IPS-18c (cell line): ENCODE measurements at regions not wholly inside any gene's neighbourhood (a gene's known extent, or its start where the extent isn't known, plus 50 kb on each side); places are given as distances from the start of the nearest gene placed in this dataset.

Experiments
- H3K4me3 ChIP-seq: 2 replicates; pipeline ENCODE4 v1.7.0; 2013; ENCODE audit warnings: low read depth, mild to moderate bottlenecking, low read length, moderate library complexity; ENCODE audit not compliant: insufficient read depth
- H3K9me3 ChIP-seq: one replicate; pipeline ENCODE4 v1.6.1; 2013; ENCODE audit warnings: mild to moderate bottlenecking, low read length, moderate library complexity; ENCODE audit not compliant: control insufficient read depth, insufficient read depth

GRCh38 chr4:180682776-180683175, 1560.4 kb upstream of the TENM3 start:
- Histone ChIP-seq H3K9me3 (no peaks in the 10 kb centered on the region), H3K4me3 (no peak overlapping the region)

GRCh38 chr4:180683186-180683585, 1560.0 kb upstream of the TENM3 start:
- Histone ChIP-seq H3K4me3 (no peak overlapping the region), H3K9me3 (no peaks in the 10 kb centered on the region)

DNA sequence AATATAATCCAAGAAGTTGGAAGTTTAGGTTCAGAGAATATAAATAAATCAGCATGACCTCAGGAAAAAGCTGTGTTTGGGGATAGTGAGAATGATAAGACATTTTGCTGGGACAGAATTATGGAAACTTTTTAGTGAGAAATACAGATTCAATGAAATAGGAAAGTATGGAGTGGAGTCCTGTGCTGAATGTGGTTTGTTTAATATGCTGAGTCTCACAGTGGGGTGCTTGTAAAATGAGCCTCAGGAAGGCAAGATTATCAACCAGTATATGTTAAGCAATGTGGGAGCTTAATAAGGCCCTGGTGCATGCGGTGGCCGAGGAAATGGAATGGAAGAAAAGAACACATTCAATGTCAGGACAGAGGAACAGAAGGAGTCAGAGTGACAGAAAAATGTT, 1554.7 kb upstream of the TENM3 start:
- Histone ChIP-seq H3K9me3 (no peaks in the 10 kb centered on the region), H3K4me3 (no peak overlapping the region)

DNA sequence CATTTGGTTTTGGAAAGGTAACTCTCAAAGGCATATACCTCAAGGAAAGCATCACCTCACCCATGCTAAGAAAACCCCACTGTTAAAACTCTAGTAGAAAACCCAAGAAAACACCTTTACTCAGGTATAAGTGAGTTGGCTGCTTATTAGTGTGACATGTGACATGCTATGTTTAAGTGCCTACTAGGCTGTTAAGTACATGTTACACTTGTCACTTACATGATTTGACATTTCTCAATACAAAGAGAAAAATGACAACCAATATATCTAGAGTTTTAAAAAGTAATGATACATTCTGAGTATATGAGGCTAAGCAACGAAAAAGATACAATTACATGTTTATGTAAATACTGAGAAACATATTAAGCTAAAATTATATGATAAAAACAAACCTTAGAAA, 1548.3 kb upstream of the TENM3 start:
- H3K4me3 ChIP-seq, result no peak overlapping the region

DNA sequence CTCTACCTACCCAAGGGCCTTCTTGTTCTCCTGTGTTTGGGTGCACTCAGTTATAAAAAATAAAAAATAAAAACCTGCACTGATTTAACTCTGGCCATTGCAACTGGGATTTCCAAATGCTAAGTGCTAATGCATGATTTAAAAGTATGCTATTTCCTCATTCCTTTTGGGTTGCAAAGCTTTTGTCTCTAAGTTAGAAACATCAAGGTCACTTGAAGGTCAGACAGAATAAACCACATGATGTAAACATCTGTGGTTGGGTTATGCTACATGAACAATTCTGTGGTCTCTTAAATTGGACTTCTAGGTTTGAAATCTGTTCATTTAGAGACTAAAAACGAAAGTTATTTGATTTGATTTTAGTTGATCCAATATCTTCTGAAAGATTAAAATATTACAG, 1547.4 kb upstream of the TENM3 start:
- H3K4me3 ChIP-seq, result no peak overlapping the region
- no peaks in the 10 kb centered on the region for H3K9me3 ChIP-seq

More for the DNA sequence above, 1548.3 kb upstream of the TENM3 start:
- no peaks in the 10 kb centered on the region for H3K9me3 ChIP-seq

DNA sequence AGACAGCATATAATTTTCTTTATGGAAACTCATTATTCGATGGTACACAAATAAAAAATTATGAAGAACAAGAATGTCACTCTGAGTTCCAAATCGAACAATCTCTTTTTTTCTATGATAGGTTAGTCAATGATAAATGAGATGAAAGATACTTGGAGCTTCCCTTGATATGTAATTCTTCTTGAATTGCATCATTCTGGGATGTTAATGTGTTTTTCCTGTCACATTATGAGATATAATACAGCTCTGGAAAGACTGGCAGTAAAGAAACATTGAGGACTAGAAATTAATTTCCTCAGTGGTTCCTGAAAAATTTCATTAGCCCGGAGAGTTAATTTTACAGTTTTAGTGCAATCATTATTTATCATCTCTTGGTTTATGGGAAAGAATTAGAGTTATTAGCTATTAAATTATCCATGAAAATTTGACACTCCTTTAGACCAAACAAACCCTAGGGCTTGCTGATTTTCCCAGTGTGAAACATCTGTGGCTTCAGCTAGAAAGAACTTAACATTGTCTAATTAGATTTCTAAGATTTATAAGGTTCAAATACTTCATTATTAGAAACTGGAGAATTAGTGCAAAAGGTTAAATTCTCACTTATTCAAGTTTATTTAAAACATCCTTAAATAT, 1546.6 kb upstream of the TENM3 start:
- no peaks in the 10 kb centered on the region for H3K9me3 ChIP-seq
- H3K4me3 ChIP-seq, result no peak overlapping the region

DNA sequence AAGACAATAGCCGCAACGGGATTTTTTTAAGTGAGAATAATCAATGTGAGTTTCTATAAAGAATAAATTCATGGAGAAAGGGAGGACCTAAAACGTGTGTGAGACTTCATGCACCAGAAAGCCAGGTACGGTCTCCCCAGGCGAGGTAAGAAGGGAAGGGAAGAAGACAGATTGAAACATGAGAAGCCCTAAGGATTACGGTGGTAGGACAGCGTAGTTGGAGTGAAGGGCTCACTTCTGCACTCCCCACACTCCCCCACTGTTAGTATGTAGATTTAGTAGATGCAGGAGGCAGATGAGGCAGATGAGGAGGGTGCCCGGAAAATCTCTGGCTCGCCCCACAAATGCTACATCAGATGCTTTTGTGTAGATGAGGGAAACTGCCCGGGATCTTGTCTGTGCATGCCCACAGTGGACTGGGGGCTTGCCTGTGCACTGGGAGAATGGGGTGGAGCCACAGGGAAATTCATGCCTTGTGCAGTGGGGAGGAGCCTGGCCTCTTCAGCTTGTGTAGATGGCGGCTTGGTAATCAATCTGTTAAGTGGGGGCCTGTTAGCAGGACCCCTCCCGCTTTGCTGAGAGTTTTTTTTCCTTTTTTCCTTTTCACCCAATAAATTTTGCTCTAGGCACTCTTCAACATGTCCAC, 1544.5 kb upstream of the TENM3 start:
- Histone ChIP-seq H3K9me3 (no peaks in the 10 kb centered on the region), H3K4me3 (no peak overlapping the region)

DNA sequence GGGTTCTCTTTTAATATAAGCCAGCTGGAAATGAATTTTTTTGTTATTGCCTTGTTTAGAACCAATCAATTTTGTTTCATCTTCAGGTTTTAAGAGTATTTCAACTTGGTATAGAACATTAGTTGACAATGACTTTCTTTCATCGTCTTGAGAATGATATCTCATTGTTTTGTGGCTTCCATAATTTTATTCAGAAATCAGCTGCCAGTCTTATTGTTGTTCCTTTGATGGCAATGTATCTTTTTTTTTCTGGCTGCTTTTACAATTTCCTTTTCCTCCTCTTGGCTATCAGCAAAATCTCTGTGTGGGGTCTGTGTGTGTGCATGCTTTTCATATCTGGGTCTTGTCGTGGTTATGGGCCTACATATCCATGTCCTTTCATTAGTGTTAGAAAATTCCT, 1536.4 kb upstream of the TENM3 start:
- H3K4me3 ChIP-seq, result no peak overlapping the region
- no peaks in the 10 kb centered on the region for H3K9me3 ChIP-seq

- Histone ChIP-seq H3K4me3 (no peak overlapping the region), H3K9me3 (no peaks in the 10 kb centered on the region)
These were observed 1532.4 kb upstream of the TENM3 start for GRCh38 chr4:180710628-180711337.

DNA sequence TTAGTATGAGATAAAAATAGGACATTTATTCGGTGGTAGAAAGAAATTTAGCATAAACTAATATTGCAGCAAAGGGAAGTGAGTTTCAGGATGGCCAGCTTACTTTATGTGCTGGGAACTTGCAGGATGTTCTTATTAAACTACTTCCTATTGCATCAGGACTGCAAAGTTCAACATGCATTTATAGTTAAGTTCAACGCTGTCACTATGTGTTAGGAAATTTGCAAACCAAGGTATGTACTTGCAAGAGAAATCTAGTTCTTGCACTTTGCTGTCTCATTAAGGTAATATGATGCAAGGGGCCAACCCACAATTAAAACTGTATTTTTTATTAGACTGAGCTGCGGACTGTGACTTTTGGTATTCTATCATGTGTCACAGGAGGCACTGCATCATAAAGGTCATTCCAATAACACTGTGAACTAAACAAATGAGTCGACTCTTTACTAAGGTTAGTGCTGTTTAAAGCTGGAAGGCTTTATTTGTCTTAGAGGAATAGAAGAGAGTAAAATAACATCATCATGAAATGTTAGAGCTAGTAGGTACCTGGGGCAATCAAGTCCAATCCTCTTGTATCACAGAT, 1525.7 kb upstream of the TENM3 start:
- H3K4me3 ChIP-seq, result no peak overlapping the region
- H3K9me3 ChIP-seq, result no peaks in the 10 kb centered on the region

DNA sequence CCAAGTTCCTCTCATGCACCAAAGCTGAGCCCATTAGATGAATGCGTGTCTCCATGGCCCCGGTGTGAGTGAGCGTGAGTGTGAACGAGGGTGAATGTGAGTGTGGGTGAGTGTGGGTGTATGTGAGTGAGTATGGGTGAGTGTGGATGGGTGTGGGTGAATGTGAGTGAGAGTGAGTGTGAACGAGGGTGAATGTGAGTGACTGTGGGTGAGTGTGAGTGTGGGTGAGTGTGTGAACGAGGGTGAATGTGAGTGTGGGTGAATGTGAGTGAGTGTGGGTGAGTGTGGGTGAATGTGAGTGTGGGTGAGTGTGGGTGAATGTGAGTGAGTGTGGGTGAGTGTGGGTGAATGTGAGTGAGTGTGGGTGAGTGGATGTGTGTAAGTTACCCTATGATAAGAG, 1521.8 kb upstream of the TENM3 start:
- H3K9me3 ChIP-seq, result no peaks in the 10 kb centered on the region
- no peak overlapping the region for H3K4me3 ChIP-seq

DNA sequence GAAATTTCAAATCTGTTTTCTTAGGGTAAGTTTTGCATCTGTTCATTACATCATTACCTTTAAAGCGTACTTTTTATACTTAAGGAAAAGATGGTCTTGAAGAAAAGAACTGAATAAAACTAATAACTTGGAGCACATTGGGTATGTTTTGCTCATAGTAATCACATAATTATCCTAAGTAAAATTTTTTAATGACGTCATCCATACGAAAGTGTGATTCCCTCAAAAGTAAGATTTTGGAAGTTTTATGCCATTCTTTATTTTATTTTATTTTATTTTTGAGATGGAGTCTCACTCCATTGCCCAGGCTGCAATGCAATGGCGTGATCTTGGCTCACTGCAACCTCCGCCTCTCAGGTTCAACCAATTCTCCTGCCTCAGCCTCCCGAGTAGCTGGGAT, 1516.6 kb upstream of the TENM3 start:
- Histone ChIP-seq H3K9me3 (no peaks in the 10 kb centered on the region), H3K4me3 (no peak overlapping the region)

GRCh38 chr4:180727478-180727877, 1515.7 kb upstream of the TENM3 start:
- Histone ChIP-seq H3K4me3 (no peak overlapping the region), H3K9me3 (no peaks in the 10 kb centered on the region)

DNA sequence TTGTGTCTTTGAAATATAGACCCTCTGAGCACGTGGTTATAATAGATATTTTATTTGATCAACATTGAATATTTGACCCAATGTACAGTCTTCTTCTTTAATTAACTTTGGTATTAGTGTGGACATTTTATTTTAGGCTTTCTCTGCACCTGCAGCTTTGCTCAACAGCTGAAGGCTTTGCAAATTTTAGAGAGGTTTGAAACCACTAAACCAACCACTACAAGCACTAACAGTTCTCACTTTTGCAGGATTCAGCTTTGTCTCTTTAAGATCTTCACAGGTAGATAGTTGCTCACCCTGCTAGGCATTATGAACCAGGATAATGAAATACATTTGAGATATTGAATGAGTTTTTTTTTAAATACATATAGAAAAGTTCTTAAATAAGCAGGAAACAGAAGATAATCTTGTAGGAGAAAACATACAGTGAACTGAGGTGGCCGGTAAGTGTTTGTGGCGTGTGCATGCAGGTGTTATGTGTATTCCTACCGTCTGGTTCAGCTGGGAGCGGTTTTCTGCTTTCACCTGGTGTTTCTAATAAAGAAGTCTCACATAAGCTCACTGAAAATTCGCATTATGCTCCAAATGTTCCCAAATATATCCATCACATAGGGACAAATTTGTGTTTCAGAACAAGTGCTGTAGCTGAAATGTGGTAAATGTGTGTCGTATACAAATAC, 1508.3 kb upstream of the TENM3 start:
- Histone ChIP-seq H3K9me3 (no peaks in the 10 kb centered on the region), H3K4me3 (no peak overlapping the region)

DNA sequence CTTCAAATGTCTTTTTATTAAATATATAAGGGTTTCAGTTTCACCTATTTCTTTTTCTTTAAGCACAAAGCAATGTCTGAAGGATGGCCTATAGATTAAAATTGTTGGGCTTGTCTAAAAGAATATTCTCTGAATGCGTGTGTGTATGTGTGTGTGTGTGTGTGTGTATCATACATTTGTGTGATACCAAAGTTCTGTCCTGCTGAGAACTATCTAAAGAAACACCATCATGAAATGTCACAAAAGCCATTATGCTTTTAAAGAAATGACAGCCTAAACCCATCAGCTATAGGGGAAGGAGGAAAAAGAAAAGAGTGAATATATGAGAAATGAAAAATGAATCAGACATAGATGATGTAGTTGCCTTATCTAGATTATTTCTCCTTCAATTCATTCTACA, 1501.5 kb upstream of the TENM3 start:
- Histone ChIP-seq H3K9me3 (no peaks in the 10 kb centered on the region), H3K4me3 (no peak overlapping the region)

DNA sequence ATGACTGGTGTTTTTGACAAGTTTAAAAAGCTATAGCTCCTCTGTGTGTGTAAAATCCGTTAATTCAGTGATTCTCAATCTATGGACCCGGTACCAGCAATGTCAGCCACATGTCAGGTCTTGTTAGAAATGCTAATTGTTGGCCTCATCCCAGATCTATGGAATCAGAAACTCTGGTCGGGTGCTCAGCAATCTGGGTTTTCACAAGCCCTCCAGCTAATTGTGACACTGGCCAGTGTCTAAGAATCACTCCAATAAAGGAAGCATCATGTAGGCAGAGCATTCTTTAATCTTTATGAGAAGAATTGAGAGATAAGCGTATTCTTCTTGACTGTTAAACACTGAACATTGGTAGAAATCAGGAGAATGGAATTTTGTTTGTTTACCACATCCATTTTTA, 1498.2 kb upstream of the TENM3 start:
- H3K4me3 ChIP-seq, result no peak overlapping the region
- H3K9me3 ChIP-seq, result no peaks in the 10 kb centered on the region

GRCh38 chr4:180751009-180751408, 1492.2 kb upstream of the TENM3 start:
- peaks cover 3% of the 10 kb centered on the region for H3K9me3 ChIP-seq
- no peak overlapping the region for H3K4me3 ChIP-seq

DNA sequence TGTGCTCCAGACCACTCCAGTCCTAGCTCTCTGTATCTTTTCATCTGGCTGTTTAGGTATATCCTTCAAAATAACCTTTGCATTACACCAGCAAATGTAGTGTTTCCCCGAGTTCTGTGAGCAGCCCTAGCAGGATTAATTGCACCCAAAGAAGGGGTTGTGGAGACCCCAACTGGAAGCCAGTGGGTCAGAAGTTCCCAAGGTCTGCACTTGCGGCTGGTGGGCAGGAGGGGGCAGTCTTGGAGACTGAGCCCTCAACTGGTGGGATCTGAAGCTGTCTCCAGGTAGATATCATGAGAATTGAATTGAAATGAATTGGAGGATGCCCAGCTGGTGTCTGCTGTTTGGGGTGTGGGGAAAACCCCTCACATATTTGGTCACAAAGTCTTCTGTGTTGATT, 1485.3 kb upstream of the TENM3 start:
- Histone ChIP-seq H3K9me3 (no peaks in the 10 kb centered on the region), H3K4me3 (no peak overlapping the region)
